PC-9 (cell line): ENCODE measurements at regions not wholly inside any gene's neighbourhood (a gene's known extent, or its start where the extent isn't known, plus 50 kb on each side); places are given as distances from the start of the nearest gene placed in this dataset.

ENCODE experiments used
- CTCF ChIP-seq: fragments of 200-600 bp; sonication (generic); conservative IDR thresholded peaks from 2 replicates; pipeline ENCODE4 v1.6.1; 2017; ENCODE audit warnings: mixed run types, antibody characterized with exemption, mild to moderate bottlenecking, moderate library complexity
- EZH2 ChIP-seq: fragments of 200-600 bp; sonication (generic); IDR thresholded peaks from 2 replicates; pipeline ENCODE4 v1.8.0; 2017; ENCODE audit warnings: antibody characterized with exemption, low read depth

GRCh38 chr15:96112018-96112417 lies 218.5 kb upstream of the NR2F2 start:
- TF ChIP-seq CTCF (no peak), EZH2 (no peak)
